Naive thymus-derived CD8-positive, alpha-beta T cell (primary cell): ENCODE measurements at regions not wholly inside any gene's neighbourhood (a gene's known extent, or its start where the extent isn't known, plus 50 kb on each side); places are given as distances from the start of the nearest gene placed in this dataset.

ENCODE experiments used
- ATAC-seq, 2 donors: fragments of 150-1000 bp; cut with Tn5 transposase in 1 of 2; sonication (Bioruptor Pico), chemical (Tn5 transposase) in 1 of 2; 1 replicate in 1 of 2; 2 replicates in 1 of 2; pipeline ENCODE4 v1.10.0; 2021; ENCODE audit warnings: mild to moderate bottlenecking in 2 of 2, moderate library complexity in 2 of 2
- POLR2A ChIA-PET: fragments of 350-600 bp; sonication (Branson Sonifier 250); formaldehyde crosslinking; loops from one replicate; lab custom pipeline; 2021; ENCODE audit warnings: antibody characterized with exemption; lab: Charles Lee
- DNase-seq, 10 donors: peaks; one replicate each; pipeline versions ENCODE4 v3.0.0 to v3.0.0-alpha.2; 2020 to 2022
- H3K27ac Mint-ChIP-seq, 10 donors: one replicate each; pipeline ENCODE4 v1.8.0; 2020 to 2022; ENCODE audit warnings: mild to moderate bottlenecking in 10 of 10, mixed read lengths in 10 of 10, moderate library complexity in 4 of 10, inconsistent platforms in 1 of 10
- H3K27me3 Mint-ChIP-seq, 5 donors: one replicate each; pipeline ENCODE4 v1.8.0; 2021 to 2022; ENCODE audit warnings: mixed read lengths in 5 of 5
- H3K36me3 Mint-ChIP-seq, 3 donors: one replicate each; pipeline ENCODE4 v1.8.0; 2020 to 2022; ENCODE audit warnings: mixed read lengths in 3 of 3, mild to moderate bottlenecking in 2 of 3, inconsistent platforms in 1 of 3
- H3K4me1 Mint-ChIP-seq, 4 donors: one replicate each; pipeline ENCODE4 v1.8.0; 2021 to 2022; ENCODE audit warnings: mixed read lengths in 4 of 4
- H3K4me3 Mint-ChIP-seq, 10 donors: one replicate each; pipeline ENCODE4 v1.8.0; 2020 to 2022; ENCODE audit warnings: mild to moderate bottlenecking in 10 of 10, mixed read lengths in 10 of 10, moderate library complexity in 6 of 10, inconsistent platforms in 1 of 10
- H3K9me3 Mint-ChIP-seq, 9 donors: one replicate each; pipeline ENCODE4 v1.8.0; 2020 to 2022; ENCODE audit warnings: mixed read lengths in 9 of 9, mild to moderate bottlenecking in 3 of 9, inconsistent platforms in 1 of 9, moderate library complexity in 1 of 9

- ATAC-seq, result no peak
- POLR2A ChIA-PET, result interaction anchor here (0.9 to 17.5 kb wide), 12 partner anchors 7 to 1251 kb away, joined by 3 to 669 read pairs (median 34); partner anchors contain the start of gene ZNF184
- H3K27me3 Mint-ChIP-seq, result no peaks in the 10 kb centered on the region
- no peaks in the 10 kb centered on the region for H3K9me3 Mint-ChIP-seq
- peaks cover 4 to 21% (median 14%) of the 10 kb centered on the region in 4 donors for H3K4me1 Mint-ChIP-seq
- peaks cover 0 to 2% (median 0%) of the 10 kb centered on the region in 3 donors for H3K36me3 Mint-ChIP-seq
- DNase-seq, result no peak
- H3K4me3 Mint-ChIP-seq, result peak overlapping the region in 3 of 10 donors; percentile 42 to 72 (median 71)
- peak overlapping the region in 2 of 10 donors; percentile 82 to 87 for H3K27ac Mint-ChIP-seq
These were observed 135.3 kb downstream of the HFE start for GRCh38 chr6:26222571-26222970.

GRCh38 chr6:26223228-26223627 is 136.0 kb downstream of the HFE start:
- Mint-ChIP-seq H3K9me3 (no peaks in the 10 kb centered on the region), H3K27ac (no peak overlapping the region), H3K4me1 (peaks cover 4 to 24% (median 14%) of the 10 kb centered on the region in 4 donors), H3K4me3 (no peak overlapping the region), H3K27me3 (no peaks in the 10 kb centered on the region), H3K36me3 (peaks cover 0 to 2% (median 0%) of the 10 kb centered on the region in 3 donors)
- ATAC-seq, result peak; percentile 10
- DNase-seq, result peak in 1 of 10 donors; percentile 15
- POLR2A ChIA-PET, result interaction anchor here (0.9 to 17.5 kb wide), 20 partner anchors 8 to 1615 kb away, joined by 3 to 669 read pairs (median 18); partner anchors contain the start of gene ZNF184

- no peaks in the 10 kb centered on the region for H3K27me3 Mint-ChIP-seq
- H3K4me3 Mint-ChIP-seq, result no peak overlapping the region
- ATAC-seq (peak; percentile 89 to 90), DNase-seq (peak; percentile 54 to 85 (median 71))
- no peaks in the 10 kb centered on the region for H3K9me3 Mint-ChIP-seq
- peaks cover 0 to 2% (median 0%) of the 10 kb centered on the region in 3 donors for H3K36me3 Mint-ChIP-seq
- H3K4me1 Mint-ChIP-seq, result peaks cover 4 to 25% (median 14%) of the 10 kb centered on the region in 4 donors
- POLR2A ChIA-PET, result interaction anchor here (1.0 to 17.5 kb wide), 23 partner anchors 9 to 1614 kb away, joined by 3 to 669 read pairs (median 8); partner anchors contain the start of gene ZNF184
- H3K27ac Mint-ChIP-seq, result no peak overlapping the region
These were observed 136.7 kb downstream of the HFE start for GRCh38 chr6:26223650-26224546.

GRCh38 chr6:26224547-26224912 is 137.3 kb downstream of the HFE start:
- Mint-ChIP-seq H3K4me3 (no peak overlapping the region), H3K4me1 (peaks cover 4 to 28% (median 14%) of the 10 kb centered on the region in 4 donors), H3K9me3 (no peaks in the 10 kb centered on the region), H3K36me3 (peaks cover 0 to 2% (median 0%) of the 10 kb centered on the region in 3 donors), H3K27me3 (no peaks in the 10 kb centered on the region), H3K27ac (no peak overlapping the region)
- ATAC-seq, result no peak
- no peak for DNase-seq
- POLR2A ChIA-PET, result interaction anchor here (1.1 to 17.5 kb wide), 19 partner anchors 9 to 1614 kb away, joined by 3 to 669 read pairs (median 23); a partner anchor contains a TSS

GRCh38 chr6:26224940-26225847 is 138.0 kb downstream of the HFE start:
- no peak overlapping the region for H3K4me3 Mint-ChIP-seq
- no peak for ATAC-seq
- POLR2A ChIA-PET, result interaction anchor here (0.9 to 17.5 kb wide), 19 partner anchors 10 to 920 kb away, joined by 3 to 669 read pairs (median 23); a partner anchor contains a TSS
- peaks cover 0 to 2% (median 0%) of the 10 kb centered on the region in 3 donors for H3K36me3 Mint-ChIP-seq
- no peak overlapping the region for H3K27ac Mint-ChIP-seq
- H3K9me3 Mint-ChIP-seq, result no peaks in the 10 kb centered on the region
- peaks cover 5 to 24% (median 13%) of the 10 kb centered on the region in 4 donors for H3K4me1 Mint-ChIP-seq
- peak in 1 of 10 donors; percentile 28 for DNase-seq
- no peaks in the 10 kb centered on the region for H3K27me3 Mint-ChIP-seq

- Mint-ChIP-seq H3K27ac (peak overlapping the region in 2 of 10 donors; percentile 1 to 67), H3K9me3 (no peaks in the 10 kb centered on the region), H3K4me3 (peak overlapping the region in 2 of 10 donors; percentile 12 to 23), H3K4me1 (peaks cover 4 to 24% (median 15%) of the 10 kb centered on the region in 4 donors), H3K36me3 (peaks cover 0 to 2% (median 0%) of the 10 kb centered on the region in 3 donors), H3K27me3 (no peaks in the 10 kb centered on the region)
- POLR2A ChIA-PET, result interaction anchor here (0.6 to 17.5 kb wide), 14 partner anchors 9 to 1583 kb away, joined by 3 to 669 read pairs (median 26); a partner anchor contains a TSS
- DNase-seq, result no peak
- ATAC-seq, result no peak
These were observed 138.8 kb downstream of the HFE start for GRCh38 chr6:26225848-26226578.

- peak overlapping the region in 5 of 10 donors; percentile 1 to 67 (median 12) for H3K27ac Mint-ChIP-seq
- peak overlapping the region in 3 of 10 donors; percentile 2 to 23 (median 12) for H3K4me3 Mint-ChIP-seq
- peaks cover 0 to 2% (median 0%) of the 10 kb centered on the region in 3 donors for H3K36me3 Mint-ChIP-seq
These were observed 138.4 kb upstream of the BTN3A2 start for GRCh38 chr6:26226579-26226967.

GRCh38 chr6:26230351-26230750 is 134.6 kb upstream of the BTN3A2 start:
- Mint-ChIP-seq H3K36me3 (peaks cover 0 to 2% (median 0%) of the 10 kb centered on the region in 3 donors), H3K27ac (no peak overlapping the region)
- POLR2A ChIA-PET, result interaction anchor here (1.2 to 2.4 kb wide), 4 partner anchors 10 to 42 kb away, joined by 3 to 10 read pairs (median 4); a partner anchor contains a TSS

More at GRCh38 chr6:26226579-26226967, 138.4 kb upstream of the BTN3A2 start:
- Mint-ChIP-seq H3K4me1 (peaks cover 6 to 26% (median 16%) of the 10 kb centered on the region in 4 donors), H3K9me3 (no peaks in the 10 kb centered on the region), H3K27me3 (no peaks in the 10 kb centered on the region)
- no peak for ATAC-seq
- POLR2A ChIA-PET, result interaction anchor here (0.6 to 17.5 kb wide), 11 partner anchors 9 to 1582 kb away, joined by 3 to 669 read pairs (median 28); a partner anchor contains a TSS
- DNase-seq, result no peak

GRCh38 chr6:26231006-26231587 is 133.9 kb upstream of the BTN3A2 start:
- H3K36me3 Mint-ChIP-seq, result peaks cover 0 to 2% (median 0%) of the 10 kb centered on the region in 3 donors
- no peak overlapping the region for H3K4me3 Mint-ChIP-seq
- H3K27ac Mint-ChIP-seq, result peak overlapping the region in 3 of 10 donors; percentile 1 to 34 (median 4)
- no peaks in the 10 kb centered on the region for H3K27me3 Mint-ChIP-seq
- no peaks in the 10 kb centered on the region for H3K9me3 Mint-ChIP-seq
- POLR2A ChIA-PET, result interaction anchor here (1.4 to 2.4 kb wide), 3 partner anchors 15 to 43 kb away, joined by 4 to 10 read pairs (median 5); a partner anchor contains a TSS
- peaks cover 12 to 43% (median 43%) of the 10 kb centered on the region in 4 donors for H3K4me1 Mint-ChIP-seq
- ATAC-seq (no peak), DNase-seq (no peak)

More at GRCh38 chr6:26230351-26230750, 134.6 kb upstream of the BTN3A2 start:
- H3K27me3 Mint-ChIP-seq, result no peaks in the 10 kb centered on the region
- H3K4me1 Mint-ChIP-seq, result peaks cover 12 to 40% (median 37%) of the 10 kb centered on the region in 4 donors
- no peak overlapping the region for H3K4me3 Mint-ChIP-seq
- no peak for ATAC-seq
- DNase-seq, result no peak
- H3K9me3 Mint-ChIP-seq, result no peaks in the 10 kb centered on the region

- ATAC-seq, result no peak
- Mint-ChIP-seq H3K4me1 (peaks cover 12 to 37% (median 35%) of the 10 kb centered on the region in 4 donors), H3K27me3 (no peaks in the 10 kb centered on the region), H3K9me3 (no peaks in the 10 kb centered on the region), H3K36me3 (no peaks in the 10 kb centered on the region), H3K27ac (peak overlapping the region; percentile 95 to 100 (median 97)), H3K4me3 (peak overlapping the region; percentile 91 to 99 (median 95))
- no peak for DNase-seq
- POLR2A ChIA-PET, result interaction anchor here (0.6 to 7.2 kb wide), 16 partner anchors 12 to 1605 kb away, joined by 3 to 669 read pairs (median 64); a partner anchor contains a TSS
These were observed 132.6 kb upstream of the BTN3A2 start for GRCh38 chr6:26232306-26232939.
